Epithelial cell of proximal tubule (primary cell): ENCODE measurements at regions not wholly inside any gene's neighbourhood (a gene's known extent, or its start where the extent isn't known, plus 50 kb on each side); places are given as distances from the start of the nearest gene placed in this dataset.

Source experiments
- DNase-seq: peaks from one replicate; pipeline ENCODE4 v3.0.0-alpha.2; 2011; ENCODE audit warnings: low read depth
- H3K4me3 ChIP-seq: 2 replicates; pipeline ENCODE4 v1.5.1; 2011; ENCODE audit warnings: low read depth, mild to moderate bottlenecking, low read length
- TF ChIP-seq, protein P1 (sequence below): conservative IDR thresholded peaks from 2 replicates; pipeline ENCODE4 v1.5.1; 2012; ENCODE audit warnings: low read depth, mild to moderate bottlenecking, low read length

- DNase-seq, result no peak
- TF ChIP-seq, protein P1, sequence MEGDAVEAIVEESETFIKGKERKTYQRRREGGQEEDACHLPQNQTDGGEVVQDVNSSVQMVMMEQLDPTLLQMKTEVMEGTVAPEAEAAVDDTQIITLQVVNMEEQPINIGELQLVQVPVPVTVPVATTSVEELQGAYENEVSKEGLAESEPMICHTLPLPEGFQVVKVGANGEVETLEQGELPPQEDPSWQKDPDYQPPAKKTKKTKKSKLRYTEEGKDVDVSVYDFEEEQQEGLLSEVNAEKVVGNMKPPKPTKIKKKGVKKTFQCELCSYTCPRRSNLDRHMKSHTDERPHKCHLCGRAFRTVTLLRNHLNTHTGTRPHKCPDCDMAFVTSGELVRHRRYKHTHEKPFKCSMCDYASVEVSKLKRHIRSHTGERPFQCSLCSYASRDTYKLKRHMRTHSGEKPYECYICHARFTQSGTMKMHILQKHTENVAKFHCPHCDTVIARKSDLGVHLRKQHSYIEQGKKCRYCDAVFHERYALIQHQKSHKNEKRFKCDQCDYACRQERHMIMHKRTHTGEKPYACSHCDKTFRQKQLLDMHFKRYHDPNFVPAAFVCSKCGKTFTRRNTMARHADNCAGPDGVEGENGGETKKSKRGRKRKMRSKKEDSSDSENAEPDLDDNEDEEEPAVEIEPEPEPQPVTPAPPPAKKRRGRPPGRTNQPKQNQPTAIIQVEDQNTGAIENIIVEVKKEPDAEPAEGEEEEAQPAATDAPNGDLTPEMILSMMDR, result no peak
- no peak overlapping the region for H3K4me3 ChIP-seq
These were observed 53.1 kb upstream of the UCN3 start for GRCh38 chr10:5311617-5312016.

DNA sequence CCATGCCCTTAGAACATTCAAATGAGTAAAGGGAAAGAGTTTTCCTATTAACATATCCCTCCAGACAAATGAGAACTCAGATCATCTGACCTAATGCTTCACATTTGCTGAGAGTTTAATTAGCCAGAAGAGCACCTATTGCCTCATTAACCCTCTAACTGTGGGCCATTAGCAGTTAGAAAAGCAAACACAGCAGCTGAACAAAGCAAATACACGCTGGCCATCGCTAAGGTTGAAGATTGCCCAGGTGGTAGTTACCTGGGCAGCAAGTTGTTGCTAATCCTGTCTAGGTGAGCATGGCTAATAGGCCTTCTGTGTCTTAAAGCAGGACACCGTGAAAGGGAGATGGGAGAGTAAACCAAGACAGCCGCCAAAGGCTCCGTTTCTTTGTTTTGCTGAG lies 49.9 kb upstream of the UCN3 start:
- TF ChIP-seq, protein P1, result no peak
- H3K4me3 ChIP-seq, result no peak overlapping the region
- DNase-seq, result no peak
